GM18505 (cell line): ENCODE measurements at regions not wholly inside any gene's neighbourhood (a gene's known extent, or its start where the extent isn't known, plus 50 kb on each side); places are given as distances from the start of the nearest gene placed in this dataset.
"Not testable (repeated sequence)": the region's sequence is repeated elsewhere in the genome, so short reads cannot be mapped to it uniquely, and the experiment has no call there.

ENCODE experiments used
- ATAC-seq: cut with Tn5 transposase; IDR thresholded peaks from one replicate; pipeline ENCODE4 v1.9.1; 2021; ENCODE audit not compliant: unreplicated experiment
- POLR2A ChIP-seq: IDR thresholded peaks from 4 replicates; pipeline ENCODE4 v1.6.1; 2011; ENCODE audit warnings: borderline replicate concordance; ENCODE audit not compliant: insufficient read depth, insufficient read length; ENCODE audit errors: extremely low read depth

DNA sequence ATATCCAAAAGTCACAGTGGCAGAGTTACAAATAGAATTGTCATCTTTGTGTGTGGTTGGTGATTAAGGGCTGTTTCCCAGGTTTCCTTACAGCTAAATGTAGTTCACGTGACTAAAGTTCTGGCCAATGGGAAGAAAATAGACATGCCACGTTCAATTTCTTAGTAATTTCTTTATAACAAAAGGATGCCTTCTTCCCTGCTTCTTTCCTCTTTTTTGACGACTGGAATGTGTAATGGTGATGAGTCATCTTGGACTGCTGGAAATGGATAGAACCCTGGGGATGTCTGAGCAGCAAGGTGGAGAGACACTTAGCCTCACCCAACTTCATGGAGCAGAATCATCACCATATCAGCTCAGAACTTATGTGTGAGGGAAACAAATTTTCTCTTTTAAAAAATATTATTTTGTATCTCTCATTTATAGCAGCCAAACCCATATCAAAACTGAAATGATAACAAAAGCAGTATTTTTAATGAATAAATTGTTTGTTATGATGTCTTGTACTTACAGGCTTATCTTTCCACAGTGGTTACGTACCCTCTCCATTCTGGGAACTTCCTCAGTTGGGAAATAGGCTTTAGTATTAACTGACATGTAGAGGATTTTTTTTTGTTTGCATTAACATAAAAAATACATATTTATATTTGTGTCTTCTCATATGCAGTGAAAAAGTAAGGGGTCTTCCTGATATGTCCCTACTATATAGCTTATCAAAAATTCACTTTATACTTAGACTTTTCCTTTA, 91.1 kb upstream of the CDH2 start:
- TF ChIP-seq POLR2A, result no peak
- ATAC-seq, result no peak

- no peak for ATAC-seq
- no peak for TF ChIP-seq POLR2A
These were observed 90.3 kb upstream of the CDH2 start for GRCh38 chr18:28267276-28267675.

- TF ChIP-seq POLR2A, result no peak
These were observed 79.2 kb upstream of the CDH2 start for GRCh38 chr18:28256166-28256565.

GRCh38 chr18:28248653-28249052, 71.7 kb upstream of the CDH2 start:
- TF ChIP-seq POLR2A, result no peak
- no peak for ATAC-seq

More at GRCh38 chr18:28256166-28256565, 79.2 kb upstream of the CDH2 start:
- no peak for ATAC-seq

DNA sequence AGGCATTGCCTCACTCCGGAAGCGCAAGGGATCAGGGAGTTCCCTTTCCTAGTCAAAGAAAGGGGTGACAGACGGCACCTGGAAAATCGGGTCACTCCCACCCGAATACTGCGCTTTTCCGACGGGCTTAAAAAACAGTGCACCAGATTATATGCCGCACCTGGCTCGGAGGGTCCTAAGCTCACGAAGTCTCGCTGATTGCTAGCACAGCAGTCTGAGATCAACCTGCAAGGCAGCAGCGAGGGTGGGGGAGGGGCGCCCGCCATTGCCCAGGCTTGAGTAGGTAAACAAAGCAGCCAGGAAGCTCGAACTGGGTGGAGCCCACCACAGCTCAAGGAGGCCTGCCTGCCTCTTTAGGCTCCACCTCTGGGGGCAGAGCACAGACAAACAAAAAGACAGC, 63.7 kb upstream of the CDH2 start:
- not testable (repeated sequence) for ATAC-seq

GRCh38 chr18:28236487-28236886, 59.6 kb upstream of the CDH2 start:
- TF ChIP-seq POLR2A, result no peak
- ATAC-seq, result no peak
